A549 (cell line): ENCODE measurements at regions not wholly inside any gene's neighbourhood (a gene's known extent, or its start where the extent isn't known, plus 50 kb on each side); places are given as distances from the start of the nearest gene placed in this dataset.

Experiments used
- ATAC-seq, 2 experiments: fragments of 200-7000 bp in 1 of 2; fragments of >200 bp in 1 of 2; cut with Nextera tagmentation in 1 of 2; cut with Tn5 transposase in 1 of 2; 3 replicates each; pipeline versions ENCODE4 v1.8.0 to v1.9.1; 2018 to 2020; ENCODE audit warnings: mild to moderate bottlenecking in 1 of 2, moderate library complexity in 1 of 2
- CTCF ChIA-PET: fragments of 300-600 bp; sonication (Branson Sonifier 250); formaldehyde crosslinking; extraction: SDS; loops from one replicate; lab custom pipeline; 2021; ENCODE audit warnings: antibody characterized with exemption, inconsistent platforms; lab: Yijun Ruan, JAX
- POLR2A ChIA-PET: fragments of 350-600 bp; formaldehyde crosslinking; extraction: SDS; loops from one replicate; lab custom pipeline; 2021; ENCODE audit warnings: antibody characterized with exemption, inconsistent platforms; lab: Yijun Ruan, JAX
- DNase-seq, 2 experiments: peaks; one replicate each; pipeline versions ENCODE4 v3.0.0 to v3.0.0-alpha.2; 2011 to 2016; ENCODE audit warnings: low read depth in 1 of 2, low spot score in 1 of 2
- FAIRE-seq: peaks from 2 replicates; lab custom pipeline; 2011; peaks lifted over from hg19 to GRCh38; lab: Jason Lieb, UNC
- H3K27ac ChIP-seq, 2 experiments: fragments of >200 bp; sonication (Bioruptor Twin); formaldehyde crosslinking; 3 replicates each; pipeline ENCODE4 v1.5.1; 2016 to 2017
- H3K4me1 ChIP-seq: fragments of >200 bp; sonication (Bioruptor Twin); formaldehyde crosslinking; 3 replicates; pipeline ENCODE4 v1.6.1; 2016
- H3K4me2 ChIP-seq: fragments of >200 bp; sonication (Bioruptor Twin); formaldehyde crosslinking; 3 replicates; pipeline ENCODE4 v1.6.1; 2016
- H3K4me3 ChIP-seq: fragments of >200 bp; sonication (Bioruptor Twin); formaldehyde crosslinking; 3 replicates; pipeline ENCODE4 v1.5.1; 2016
- H3K9me3 ChIP-seq: fragments of >200 bp; sonication (Bioruptor Twin); formaldehyde crosslinking; 3 replicates; pipeline ENCODE4 v1.6.1; 2016
- CBX8 ChIP-seq: fragments of 200-600 bp; sonication (generic); IDR thresholded peaks from 2 replicates; pipeline ENCODE4 v1.6.1; 2016
- CHD2 ChIP-seq: fragments of 150-350 bp; IDR thresholded peaks from 2 replicates; pipeline ENCODE4 v1.6.1; 2014; ENCODE audit warnings: low read length; ENCODE audit not compliant: partially characterized antibody
- CHD4 ChIP-seq: fragments of 200-600 bp; sonication (generic); IDR thresholded peaks from 2 replicates; pipeline ENCODE4 v1.6.1; 2016; ENCODE audit warnings: antibody characterized with exemption, mild to moderate bottlenecking, borderline replicate concordance
- CTCF ChIP-seq: fragments of >200 bp; sonication (Bioruptor Twin); formaldehyde crosslinking; IDR thresholded peaks from 3 replicates; pipeline ENCODE4 v1.5.1; 2016
- E2F6 ChIP-seq: IDR thresholded peaks from 2 replicates; pipeline ENCODE4 v1.6.1; 2012; ENCODE audit warnings: low read depth, borderline replicate concordance
- EHF ChIP-seq: fragments of 250-450 bp; sonication (Bioruptor Pico); IDR thresholded peaks from 2 replicates; pipeline ENCODE4 v1.5.0; 2020; ENCODE audit warnings: mild to moderate bottlenecking
- EHMT2 ChIP-seq: fragments of 200-600 bp; sonication (generic); IDR thresholded peaks from 2 replicates; pipeline ENCODE4 v1.6.1; 2016; ENCODE audit warnings: antibody characterized with exemption, low read depth, mild to moderate bottlenecking, moderate library complexity
- ELK1 ChIP-seq: fragments of 150-350 bp; IDR thresholded peaks from 2 replicates; pipeline ENCODE4 v1.6.1; 2014; ENCODE audit warnings: low read depth, mild to moderate bottlenecking, low read length
- EP300 ChIP-seq, 2 experiments: fragments of >200 bp; sonication (Bioruptor Twin); formaldehyde crosslinking; IDR thresholded peaks; 2 replicates in 1 of 2; 3 replicates in 1 of 2; pipeline ENCODE4 v1.6.1; 2016 to 2017
- FOXS1 ChIP-seq: fragments of 250-450 bp; sonication (Bioruptor Pico); IDR thresholded peaks from 2 replicates; pipeline ENCODE4 v1.5.0; 2020; ENCODE audit warnings: mild to moderate bottlenecking, moderate library complexity
- JUNB ChIP-seq: fragments of >200 bp; sonication (Bioruptor Twin); formaldehyde crosslinking; IDR thresholded peaks from 2 replicates; pipeline ENCODE4 v1.6.1; 2016
- KDM1A ChIP-seq: fragments of 200-600 bp; sonication (generic); IDR thresholded peaks from 2 replicates; pipeline ENCODE4 v1.6.1; 2016; ENCODE audit warnings: low read depth, mild to moderate bottlenecking
- MAFK ChIP-seq: fragments of 450-650 bp; IDR thresholded peaks from 2 replicates; pipeline ENCODE4 v1.6.1; 2014; ENCODE audit not compliant: partially characterized antibody
- NFE2L2 ChIP-seq: fragments of 150-350 bp; conservative IDR thresholded peaks from 2 replicates; pipeline ENCODE4 v1.6.1; 2014; ENCODE audit warnings: low read length
- NR3C1 ChIP-seq: fragments of >200 bp; sonication (Bioruptor Twin); formaldehyde crosslinking; IDR thresholded peaks from 3 replicates; pipeline ENCODE4 v1.6.1; 2017
- PHF8 ChIP-seq: fragments of 200-600 bp; sonication (generic); IDR thresholded peaks from 2 replicates; pipeline ENCODE4 v1.6.1; 2016; ENCODE audit warnings: low read depth, mild to moderate bottlenecking, antibody characterized with exemption, moderate library complexity, borderline replicate concordance
- POLR2AphosphoS2 ChIP-seq: conservative IDR thresholded peaks from 2 replicates; pipeline ENCODE4 v1.6.1; 2012; ENCODE audit warnings: low read length, improper control_type of control experiment, inconsistent platforms
- RAD21 ChIP-seq, 2 experiments: fragments of >200 bp in 1 of 2; sonication (Bioruptor Twin) in 1 of 2; formaldehyde crosslinking in 1 of 2; IDR thresholded peaks in 1 of 2; conservative IDR thresholded peaks in 1 of 2; 2 replicates in 1 of 2; 3 replicates in 1 of 2; pipeline ENCODE4 v1.6.1; 2012 to 2018; ENCODE audit warnings: inconsistent platforms in 1 of 2
- RCOR1 ChIP-seq: fragments of 150-350 bp; IDR thresholded peaks from 2 replicates; pipeline ENCODE4 v1.6.1; 2014; ENCODE audit warnings: antibody characterized with exemption, low read length, low read depth
- RFX5 ChIP-seq: fragments of 450-650 bp; IDR thresholded peaks from 2 replicates; pipeline ENCODE4 v1.7.1; 2014; ENCODE audit warnings: antibody characterized with exemption, mild to moderate bottlenecking, moderate library complexity
- ZC3H11A ChIP-seq: fragments of 450-650 bp; IDR thresholded peaks from 2 replicates; pipeline ENCODE4 v1.6.1; 2014; ENCODE audit warnings: antibody characterized with exemption, mild to moderate bottlenecking
- ZFP36 ChIP-seq: fragments of 450-650 bp; IDR thresholded peaks from 2 replicates; pipeline ENCODE4 v1.6.1; 2014; ENCODE audit warnings: borderline replicate concordance; ENCODE audit not compliant: partially characterized antibody
- WGBS: methylation state at CpG from one replicate; pipeline ENCODE4 v1.1.6; 2017; ENCODE audit errors: missing lambda C conversion rate; 5-methylcytosine and 5-hydroxymethylcytosine counted together

- whole genome bisulfite sequencing: 20% methylated on average over 10 of the region's 10 CpGs
Measured at GRCh38 chr20:59481067-59481466, 123.3 kb upstream of the PHACTR3 start.

GRCh38 chr20:59481477-59482018 lies 122.8 kb upstream of the PHACTR3 start:
- H3K27ac ChIP-seq: no peak overlapping the region
- 36% methylated on average over 10 of the region's 10 CpGs for WGBS
- TF ChIP-seq ZC3H11A (no peak), RAD21 (conservative IDR thresholded peaks at IDR 0.05 in 1 of 2, IDR thresholded peaks at IDR 0.05 in 1 of 2) (no peak), CHD4 (no peak)
- ChIA-PET CTCF (interaction anchor here (0.8 to 2.2 kb wide), 4 partner anchors 12 to 34 kb away, joined by 3 to 19 read pairs (median 5); no protein-coding TSS in a partner anchor), POLR2A (no interaction called here)
- ATAC-seq (no peak), FAIRE-seq (no peak), DNase-seq (no peak)
- H3K4me2 ChIP-seq: no peak overlapping the region
- peaks cover 2% of the 10 kb centered on the region; the same call in 1 of the 3 replicates for H3K9me3 ChIP-seq
- H3K4me1 ChIP-seq: no peaks in the 10 kb centered on the region
- no peak overlapping the region for H3K4me3 ChIP-seq

More at GRCh38 chr20:59481067-59481466, 123.3 kb upstream of the PHACTR3 start:
- DNase-seq: no peak
- ATAC-seq: no peak
- H3K27ac ChIP-seq: no peak overlapping the region
- no peak overlapping the region for H3K4me2 ChIP-seq
- no peak overlapping the region for H3K4me3 ChIP-seq
- H3K9me3 ChIP-seq: peaks cover 2% of the 10 kb centered on the region; the same call in 1 of the 3 replicates
- no peak for TF ChIP-seq JUNB
- no peak for TF ChIP-seq NFE2L2
- no peak for TF ChIP-seq PHF8
- TF ChIP-seq NR3C1: no peak
- no peak for TF ChIP-seq FOXS1
- no peak for TF ChIP-seq E2F6
- TF ChIP-seq MAFK: no peak
- no peak for TF ChIP-seq EHMT2
- TF ChIP-seq RCOR1: no peak
- no peak for TF ChIP-seq EHF (CRISPR knock-in tag)
- no peak for TF ChIP-seq CTCF
- no peak for TF ChIP-seq KDM1A
- no peak for TF ChIP-seq ZC3H11A
- no peak for TF ChIP-seq EP300 (IDR thresholded peaks at IDR 0.05)
- TF ChIP-seq RFX5: no peak
- TF ChIP-seq CHD2: no peak
- TF ChIP-seq ZFP36: no peak
- TF ChIP-seq POLR2AphosphoS2: no peak
- no peak for TF ChIP-seq CBX8
- no peak for TF ChIP-seq ELK1
- FAIRE-seq: no peak
- POLR2A ChIA-PET: no interaction called here
- CTCF ChIA-PET: interaction anchor here (0.9 to 2.2 kb wide), 3 partner anchors 13 to 25 kb away, joined by 5 to 19 read pairs (median 5); no protein-coding TSS in a partner anchor
- no peaks in the 10 kb centered on the region for H3K4me1 ChIP-seq
